ENCODE measurements at regions not wholly inside any gene's neighbourhood (a gene's known extent, or its start where the extent isn't known, plus 50 kb on each side); places are given as distances from the start of the nearest gene placed in this dataset.

- H3K4me1 Mint-ChIP-seq, result no peaks in the 10 kb centered on the region
- no peak for ATAC-seq
- no peaks in the 10 kb centered on the region for H3K36me3 Mint-ChIP-seq (ENCODE audit: low read depth)
- no peak overlapping the region for H3K4me3 Mint-ChIP-seq
- DNase-seq, result no peak
- POLR2A ChIA-PET, result no interaction called here
- no peak overlapping the region for H3K27ac Mint-ChIP-seq
- peaks cover 3% of the 10 kb centered on the region for H3K9me3 Mint-ChIP-seq (ENCODE audit: low read depth)
- intact Hi-C loops (cut with DNase I, micrococcal nuclease), result no loop called here
- no peaks in the 10 kb centered on the region for H3K27me3 Mint-ChIP-seq
- CTCF ChIA-PET, result no interaction called here
Measured at GRCh38 chr13:68358294-68358705, 1128.2 kb upstream of the PCDH9 start.

- Mint-ChIP-seq H3K36me3 (ENCODE audit: low read depth) (no peaks in the 10 kb centered on the region), H3K27ac (no peak overlapping the region), H3K27me3 (no peaks in the 10 kb centered on the region), H3K4me1 (no peaks in the 10 kb centered on the region), H3K4me3 (no peak overlapping the region), H3K9me3 (ENCODE audit: low read depth) (peaks cover 11% of the 10 kb centered on the region)
- intact Hi-C loops (cut with DNase I, micrococcal nuclease), result no loop called here
- ChIA-PET POLR2A (no interaction called here), CTCF (no interaction called here)
- ATAC-seq (no peak), DNase-seq (no peak)
Measured at GRCh38 chr13:68350554-68350953, 1120.4 kb upstream of the PCDH9 start.

GRCh38 chr13:68347220-68347619 is 1117.1 kb upstream of the PCDH9 start:
- intact Hi-C loops (cut with DNase I, micrococcal nuclease), result no loop called here
- ATAC-seq (no peak), DNase-seq (no peak)
- no peaks in the 10 kb centered on the region for H3K27me3 Mint-ChIP-seq
- no peak overlapping the region for H3K4me3 Mint-ChIP-seq
- H3K9me3 Mint-ChIP-seq (ENCODE audit: low read depth), result peaks cover 12% of the 10 kb centered on the region
- CTCF ChIA-PET, result interaction anchor here (0.6 kb wide), 1 partner anchor 722 kb away, joined by 3 read pairs; no protein-coding TSS in a partner anchor
- H3K36me3 Mint-ChIP-seq (ENCODE audit: low read depth), result no peaks in the 10 kb centered on the region
- H3K4me1 Mint-ChIP-seq, result no peaks in the 10 kb centered on the region
- POLR2A ChIA-PET, result no interaction called here
- H3K27ac Mint-ChIP-seq, result no peak overlapping the region

- ChIA-PET CTCF (no interaction called here), POLR2A (no interaction called here)
- Mint-ChIP-seq H3K4me3 (no peak overlapping the region), H3K36me3 (ENCODE audit: low read depth) (no peaks in the 10 kb centered on the region), H3K9me3 (ENCODE audit: low read depth) (peaks cover 18% of the 10 kb centered on the region), H3K27ac (no peak overlapping the region), H3K4me1 (no peaks in the 10 kb centered on the region), H3K27me3 (no peaks in the 10 kb centered on the region)
- no peak for ATAC-seq
- no peak for DNase-seq
- intact Hi-C loops (cut with DNase I, micrococcal nuclease), result no loop called here
Measured at GRCh38 chr13:68345963-68346531, 1115.9 kb upstream of the PCDH9 start.

GRCh38 chr13:68323124-68323523 is 1093.0 kb upstream of the PCDH9 start:
- H3K36me3 Mint-ChIP-seq (ENCODE audit: low read depth), result no peaks in the 10 kb centered on the region
- H3K4me3 Mint-ChIP-seq, result no peak overlapping the region
- H3K4me1 Mint-ChIP-seq, result no peaks in the 10 kb centered on the region
- ChIA-PET POLR2A (no interaction called here), CTCF (no interaction called here)
- peaks cover 20% of the 10 kb centered on the region for H3K9me3 Mint-ChIP-seq (ENCODE audit: low read depth)
- ATAC-seq, result no peak
- intact Hi-C loops (cut with DNase I, micrococcal nuclease), result no loop called here
- H3K27ac Mint-ChIP-seq, result no peak overlapping the region
- no peaks in the 10 kb centered on the region for H3K27me3 Mint-ChIP-seq
- DNase-seq, result no peak

- POLR2A ChIA-PET, result no interaction called here
- ATAC-seq, result no peak
- H3K27ac Mint-ChIP-seq, result no peak overlapping the region
Measured at GRCh38 chr13:68319384-68319783, 1089.2 kb upstream of the PCDH9 start.

GRCh38 chr13:68304286-68304893 is 1074.3 kb upstream of the PCDH9 start:
- Mint-ChIP-seq H3K4me1 (no peaks in the 10 kb centered on the region), H3K36me3 (ENCODE audit: low read depth) (no peaks in the 10 kb centered on the region), H3K27me3 (no peaks in the 10 kb centered on the region), H3K27ac (no peak overlapping the region), H3K4me3 (no peak overlapping the region), H3K9me3 (ENCODE audit: low read depth) (peaks cover 9% of the 10 kb centered on the region)
- DNase-seq (no peak), ATAC-seq (no peak)
- intact Hi-C loops (cut with DNase I, micrococcal nuclease), result loop anchor here in 1 of 2 experiments (10.0 kb wide), 1 partner anchor 1220 kb away; no protein-coding TSS in a partner anchor
- CTCF ChIA-PET, result interaction anchor here (0.7 kb wide), 1 partner anchor 891 kb away, joined by 3 read pairs; no protein-coding TSS in a partner anchor
- POLR2A ChIA-PET, result no interaction called here

More at GRCh38 chr13:68319384-68319783, 1089.2 kb upstream of the PCDH9 start:
- no peaks in the 10 kb centered on the region for H3K4me1 Mint-ChIP-seq
- H3K36me3 Mint-ChIP-seq (ENCODE audit: low read depth), result no peaks in the 10 kb centered on the region
- no peak overlapping the region for H3K4me3 Mint-ChIP-seq
- no peaks in the 10 kb centered on the region for H3K27me3 Mint-ChIP-seq
- peaks cover 35% of the 10 kb centered on the region for H3K9me3 Mint-ChIP-seq (ENCODE audit: low read depth)
- DNase-seq, result no peak
- CTCF ChIA-PET, result no interaction called here
- intact Hi-C loops (cut with DNase I, micrococcal nuclease), result no loop called here

GRCh38 chr13:68293631-68294030 is 1063.5 kb upstream of the PCDH9 start:
- CTCF ChIA-PET, result no interaction called here

GRCh38 chr13:68292601-68293000 is 1062.5 kb upstream of the PCDH9 start:
- no peaks in the 10 kb centered on the region for H3K4me1 Mint-ChIP-seq
- H3K27me3 Mint-ChIP-seq, result no peaks in the 10 kb centered on the region
- no peaks in the 10 kb centered on the region for H3K9me3 Mint-ChIP-seq (ENCODE audit: low read depth)
- H3K4me3 Mint-ChIP-seq, result no peak overlapping the region
- ATAC-seq, result no peak
- intact Hi-C loops (cut with DNase I, micrococcal nuclease), result no loop called here
- CTCF ChIA-PET, result no interaction called here
- no peak overlapping the region for H3K27ac Mint-ChIP-seq
- POLR2A ChIA-PET, result no interaction called here
- DNase-seq, result no peak
- H3K36me3 Mint-ChIP-seq (ENCODE audit: low read depth), result no peaks in the 10 kb centered on the region

More at GRCh38 chr13:68293631-68294030, 1063.5 kb upstream of the PCDH9 start:
- H3K4me3 Mint-ChIP-seq, result no peak overlapping the region
- H3K4me1 Mint-ChIP-seq, result no peaks in the 10 kb centered on the region
- intact Hi-C loops (cut with DNase I, micrococcal nuclease), result no loop called here
- H3K27me3 Mint-ChIP-seq, result no peaks in the 10 kb centered on the region
- no peak overlapping the region for H3K27ac Mint-ChIP-seq
- no peak for DNase-seq
- ATAC-seq, result no peak
- POLR2A ChIA-PET, result no interaction called here
- no peaks in the 10 kb centered on the region for H3K9me3 Mint-ChIP-seq (ENCODE audit: low read depth)
- H3K36me3 Mint-ChIP-seq (ENCODE audit: low read depth), result no peaks in the 10 kb centered on the region

- H3K36me3 Mint-ChIP-seq (ENCODE audit: low read depth), result no peaks in the 10 kb centered on the region
- no peak for DNase-seq
- no peaks in the 10 kb centered on the region for H3K4me1 Mint-ChIP-seq
- no peak for ATAC-seq
- H3K4me3 Mint-ChIP-seq, result no peak overlapping the region
- POLR2A ChIA-PET, result no interaction called here
- intact Hi-C loops (cut with DNase I, micrococcal nuclease), result no loop called here
- no peaks in the 10 kb centered on the region for H3K27me3 Mint-ChIP-seq
- H3K9me3 Mint-ChIP-seq (ENCODE audit: low read depth), result no peaks in the 10 kb centered on the region
- CTCF ChIA-PET, result no interaction called here
- no peak overlapping the region for H3K27ac Mint-ChIP-seq
Measured at GRCh38 chr13:68291595-68291994, 1061.5 kb upstream of the PCDH9 start.

- DNase-seq, result no peak
- intact Hi-C loops (cut with DNase I, micrococcal nuclease), result no loop called here
- ATAC-seq, result no peak
- Mint-ChIP-seq H3K4me1 (no peaks in the 10 kb centered on the region), H3K27ac (no peak overlapping the region), H3K4me3 (no peak overlapping the region), H3K9me3 (ENCODE audit: low read depth) (peaks cover 20% of the 10 kb centered on the region), H3K27me3 (no peaks in the 10 kb centered on the region), H3K36me3 (ENCODE audit: low read depth) (no peaks in the 10 kb centered on the region)
- CTCF ChIA-PET, result no interaction called here
- POLR2A ChIA-PET, result no interaction called here
Measured at GRCh38 chr13:68275758-68276157, 1045.6 kb upstream of the PCDH9 start.

- ATAC-seq, result no peak
- CTCF ChIA-PET, result no interaction called here
- Mint-ChIP-seq H3K4me3 (no peak overlapping the region), H3K27ac (no peak overlapping the region), H3K9me3 (ENCODE audit: low read depth) (peaks cover 20% of the 10 kb centered on the region), H3K36me3 (ENCODE audit: low read depth) (no peaks in the 10 kb centered on the region), H3K27me3 (no peaks in the 10 kb centered on the region), H3K4me1 (no peaks in the 10 kb centered on the region)
- POLR2A ChIA-PET, result no interaction called here
- intact Hi-C loops (cut with DNase I, micrococcal nuclease), result no loop called here
- no peak for DNase-seq
Measured at GRCh38 chr13:68272652-68273051, 1042.5 kb upstream of the PCDH9 start.

All from activated CD4-positive, alpha-beta T cell treated with anti-CD3 and anti-CD28 coated beads for 36 hours (primary cell).